Left renal cortex interstitium (tissue), 4 donors: ENCODE measurements at regions not wholly inside any gene's neighbourhood (a gene's known extent, or its start where the extent isn't known, plus 50 kb on each side); places are given as distances from the start of the nearest gene placed in this dataset.
"Not testable (repeated sequence)": the region's sequence is repeated elsewhere in the genome, so short reads cannot be mapped to it uniquely, and the experiment has no call there.

ENCODE experiments used
- DNase-seq, 4 donors: peaks; one replicate each; pipeline ENCODE4 v3.0.0-alpha.2; 2013; ENCODE audit warnings: low read depth in 4 of 4, low spot score in 2 of 4, missing footprints in 1 of 4

GRCh38 chr4:1589098-1589497 is 95.0 kb downstream of the FAM53A start:
- DNase-seq: no peak

- no peak for DNase-seq
These were observed 95.8 kb downstream of the FAM53A start for GRCh38 chr4:1588306-1588705.

- no peak for DNase-seq
These were observed 99.6 kb downstream of the FAM53A start for GRCh38 chr4:1584498-1584897.

GRCh38 chr4:1583859-1584258 is 100.3 kb downstream of the FAM53A start:
- DNase-seq: no peak

DNA sequence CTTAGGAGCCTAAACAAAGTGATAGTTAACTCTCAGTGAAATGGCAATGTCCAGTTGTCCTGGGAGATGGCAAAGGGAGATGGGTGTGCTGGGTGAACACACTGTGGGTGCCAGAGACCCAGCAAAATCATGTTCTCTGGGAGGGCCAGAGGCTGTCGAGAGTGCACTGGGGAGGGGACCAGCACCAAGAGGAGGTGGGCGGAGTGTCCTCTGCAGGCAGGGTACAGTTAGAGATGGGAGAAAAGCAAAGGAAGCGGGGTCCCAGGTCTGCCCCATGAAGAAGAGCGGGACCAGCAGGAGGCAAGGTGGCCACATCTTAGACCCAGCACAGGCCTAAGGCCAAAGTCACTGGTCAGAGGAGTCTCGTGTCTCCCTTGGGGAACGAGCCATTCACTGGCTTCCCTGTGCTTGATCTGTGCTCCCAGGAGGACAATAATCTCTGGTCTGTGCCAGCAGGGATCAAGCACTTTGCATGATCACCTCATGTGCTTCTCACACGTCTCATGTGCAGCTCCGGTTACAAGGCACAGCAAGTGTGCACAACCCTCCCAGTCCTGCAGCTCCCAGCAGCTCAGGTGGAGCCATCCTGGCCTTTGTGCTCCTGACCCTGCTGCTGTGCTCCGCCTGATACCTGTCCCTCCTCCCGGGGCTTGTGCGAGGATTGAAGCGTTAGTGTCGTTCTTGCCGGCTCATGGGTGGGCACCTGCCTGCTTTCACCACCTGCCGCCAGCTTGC is 100.9 kb downstream of the FAM53A start:
- no peak for DNase-seq

DNA sequence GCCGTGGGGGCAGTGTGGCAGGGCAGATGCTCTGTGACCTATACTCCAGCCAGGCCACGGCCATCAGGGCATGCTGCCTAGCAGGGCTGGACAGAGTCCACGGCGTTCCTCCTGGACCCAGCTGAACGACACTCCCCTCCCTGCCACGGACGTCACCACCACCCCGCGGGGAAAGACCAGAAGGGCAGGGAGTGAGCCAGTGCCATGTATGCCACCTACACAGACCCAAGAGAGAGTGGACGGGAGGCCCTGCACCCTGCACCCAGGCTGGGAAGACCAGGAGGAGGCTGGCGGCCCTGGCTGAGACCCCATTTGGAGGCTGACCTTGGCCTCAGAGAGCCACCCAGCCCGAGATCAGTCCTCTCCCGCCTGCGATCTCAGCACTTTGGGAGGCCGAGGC is 101.9 kb downstream of the FAM53A start:
- no peak for DNase-seq

GRCh38 chr4:1581164-1581894 is 102.8 kb downstream of the FAM53A start:
- not testable (repeated sequence) for DNase-seq

- not testable (repeated sequence) for DNase-seq
These were observed 103.5 kb downstream of the FAM53A start for GRCh38 chr4:1580692-1581012.

- no peak for DNase-seq
These were observed 104.0 kb downstream of the FAM53A start for GRCh38 chr4:1579901-1580691.

GRCh38 chr4:1579001-1579900 is 104.9 kb downstream of the FAM53A start:
- DNase-seq: no peak

DNA sequence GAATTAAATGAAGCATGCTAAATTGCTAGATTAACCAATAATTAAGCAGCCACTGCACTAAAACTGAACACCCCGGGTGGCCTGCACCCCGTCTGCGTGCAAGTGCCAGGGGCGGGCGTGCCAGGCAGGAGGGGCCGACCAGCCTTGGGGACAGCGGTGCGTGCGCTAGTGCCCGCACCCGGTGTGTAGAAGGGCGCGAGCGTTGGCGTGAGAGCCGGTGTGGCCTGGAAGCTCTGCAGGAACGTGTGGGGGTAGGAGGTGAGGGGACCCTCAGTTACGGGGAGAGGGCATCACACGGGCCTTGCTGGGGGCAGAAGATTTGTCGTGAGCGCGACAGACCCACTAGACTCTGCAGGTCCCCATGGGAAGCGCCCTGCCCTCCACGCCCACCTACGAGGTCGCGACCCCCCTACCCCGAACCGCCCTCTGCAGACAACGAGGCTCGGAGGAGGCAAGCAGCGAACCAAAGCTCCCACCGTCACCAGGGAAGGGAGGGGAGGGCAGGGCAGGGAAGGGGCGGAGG is 105.8 kb downstream of the FAM53A start:
- DNase-seq: no peak

DNA sequence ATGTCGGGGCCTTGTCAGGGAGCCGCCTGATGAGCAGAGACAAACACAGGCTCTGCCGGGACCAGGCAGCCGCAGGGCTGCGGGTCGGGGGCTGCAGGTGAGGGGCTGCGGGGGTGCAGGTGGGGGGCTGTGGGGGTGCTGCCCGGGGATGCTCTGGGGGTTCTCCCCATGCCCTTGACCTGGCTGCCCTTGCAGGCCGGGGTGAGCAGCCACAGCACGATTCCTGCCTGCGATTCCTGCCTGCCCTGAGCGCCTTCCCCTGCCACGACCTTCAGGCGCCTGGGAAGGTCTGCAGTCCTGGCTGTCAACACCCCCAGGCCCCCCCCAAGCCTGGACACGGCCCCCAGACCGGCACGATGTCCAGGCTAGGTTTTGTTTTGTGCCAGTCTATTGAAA is 106.3 kb downstream of the FAM53A start:
- DNase-seq: no peak

DNA sequence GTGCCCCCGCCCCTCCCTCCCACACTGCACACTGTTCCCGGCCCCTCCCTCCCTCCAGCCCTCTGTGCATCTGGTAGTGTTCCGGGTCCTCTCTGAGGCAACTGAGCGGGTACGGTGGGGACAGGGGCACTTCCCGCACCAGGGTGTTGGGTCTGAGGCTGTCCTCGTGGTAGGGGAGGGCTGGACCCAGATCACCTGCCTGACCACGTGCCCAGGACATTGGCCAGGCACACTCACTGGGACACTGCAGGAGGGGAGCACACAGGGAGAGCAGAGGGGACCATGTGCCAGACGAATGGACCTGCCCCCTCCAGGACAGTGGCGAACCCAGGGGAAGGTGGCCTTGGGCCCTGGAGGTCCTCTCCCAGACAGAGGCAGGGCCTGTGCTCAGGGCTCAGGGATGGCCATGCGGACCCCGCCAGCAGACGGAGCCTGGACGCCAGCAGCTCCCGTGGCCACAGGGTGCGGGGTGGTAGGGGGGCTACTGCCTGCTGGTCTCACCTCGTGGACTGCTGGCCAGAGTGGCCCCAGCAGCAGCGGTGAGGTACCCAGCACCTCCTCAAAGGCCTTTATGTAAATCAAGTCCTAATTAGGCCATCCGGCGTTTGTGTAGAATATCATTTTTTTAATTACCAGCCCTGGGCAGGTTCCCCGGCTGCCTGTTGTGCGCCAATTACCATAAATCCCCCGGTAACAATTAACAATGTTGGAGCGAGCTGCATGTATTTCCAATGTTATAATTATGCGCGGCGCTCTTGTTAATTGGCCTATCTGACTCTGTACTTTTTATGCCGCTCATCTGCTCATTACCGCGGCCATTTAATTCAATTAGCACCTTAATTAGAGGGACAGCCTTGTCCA is 106.9 kb downstream of the FAM53A start:
- DNase-seq: no peak

DNA sequence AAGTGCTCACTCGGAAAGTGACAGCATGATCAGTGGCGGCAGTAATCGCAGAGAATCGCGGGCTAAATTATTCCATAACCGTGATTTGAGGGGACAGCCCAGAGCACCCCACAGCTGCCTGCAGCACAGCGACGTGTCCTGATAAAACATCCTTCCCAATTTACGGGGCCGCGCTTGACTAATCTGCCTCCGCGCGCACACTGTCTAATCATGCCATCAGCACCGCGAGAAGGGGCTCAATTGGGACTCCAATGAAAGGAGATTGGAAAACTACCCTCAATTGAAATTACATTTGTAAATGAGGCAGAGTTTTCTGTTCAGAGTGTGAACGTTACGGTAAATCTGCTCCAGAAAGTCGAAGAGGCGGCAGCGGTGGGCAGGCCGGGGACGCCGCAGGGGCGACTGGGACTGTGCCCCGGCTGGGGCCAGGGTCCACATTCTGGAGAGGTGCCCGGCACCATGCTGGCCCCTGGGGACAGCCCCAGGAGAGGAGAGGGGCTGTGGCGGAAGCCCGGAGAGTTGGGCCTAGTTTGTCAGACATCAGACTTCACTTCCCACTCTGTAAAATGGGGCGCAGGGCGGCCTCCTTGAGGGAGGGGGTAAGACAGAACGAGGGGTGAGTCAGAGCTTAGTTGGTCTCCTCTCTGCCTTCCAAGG is 107.7 kb downstream of the FAM53A start:
- DNase-seq: no peak

DNA sequence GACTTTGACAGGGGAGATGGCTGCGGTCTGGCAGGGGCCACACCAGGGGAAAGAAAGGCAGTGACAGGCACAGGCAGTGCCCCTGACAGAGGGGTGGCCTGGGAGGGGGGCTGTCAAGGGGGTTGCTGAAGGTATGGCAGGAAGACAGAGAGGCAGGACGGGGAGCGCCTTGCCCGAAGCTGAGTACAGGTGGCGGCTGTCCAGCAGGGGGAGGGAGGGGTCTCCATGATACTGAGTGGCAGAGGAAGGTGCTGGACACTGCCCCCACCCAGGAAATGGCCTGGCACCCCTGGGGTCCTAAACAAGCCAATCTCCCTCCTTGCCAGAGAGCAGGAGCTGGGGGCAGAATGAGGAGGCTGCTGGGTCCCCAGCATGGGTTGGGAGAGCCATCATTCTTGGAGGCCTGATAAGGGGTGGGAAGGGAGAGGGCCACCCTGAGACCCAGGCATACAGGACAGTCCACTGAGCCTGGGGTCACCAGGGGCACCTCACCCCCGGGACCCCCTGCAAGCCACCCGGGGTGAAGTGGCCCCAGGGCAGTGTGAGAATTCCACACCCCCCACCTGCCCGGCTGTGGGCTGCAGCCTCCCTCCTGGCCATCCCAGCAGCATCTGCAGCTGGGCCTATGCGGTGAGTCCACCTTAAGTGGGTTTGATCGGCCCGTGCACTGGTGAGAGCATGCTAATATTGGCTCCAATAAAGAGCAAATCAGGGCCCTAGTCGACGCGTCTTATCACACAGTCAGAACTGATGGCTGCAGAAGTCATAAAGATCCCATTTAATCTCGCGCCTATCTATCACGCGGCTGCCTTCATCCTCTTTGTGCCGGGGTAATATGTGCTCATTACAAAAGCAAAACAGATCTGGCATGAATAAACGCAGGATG is 108.5 kb downstream of the FAM53A start:
- DNase-seq: no peak

- DNase-seq: no peak
These were observed 109.3 kb downstream of the FAM53A start for GRCh38 chr4:1574601-1575417.

DNA sequence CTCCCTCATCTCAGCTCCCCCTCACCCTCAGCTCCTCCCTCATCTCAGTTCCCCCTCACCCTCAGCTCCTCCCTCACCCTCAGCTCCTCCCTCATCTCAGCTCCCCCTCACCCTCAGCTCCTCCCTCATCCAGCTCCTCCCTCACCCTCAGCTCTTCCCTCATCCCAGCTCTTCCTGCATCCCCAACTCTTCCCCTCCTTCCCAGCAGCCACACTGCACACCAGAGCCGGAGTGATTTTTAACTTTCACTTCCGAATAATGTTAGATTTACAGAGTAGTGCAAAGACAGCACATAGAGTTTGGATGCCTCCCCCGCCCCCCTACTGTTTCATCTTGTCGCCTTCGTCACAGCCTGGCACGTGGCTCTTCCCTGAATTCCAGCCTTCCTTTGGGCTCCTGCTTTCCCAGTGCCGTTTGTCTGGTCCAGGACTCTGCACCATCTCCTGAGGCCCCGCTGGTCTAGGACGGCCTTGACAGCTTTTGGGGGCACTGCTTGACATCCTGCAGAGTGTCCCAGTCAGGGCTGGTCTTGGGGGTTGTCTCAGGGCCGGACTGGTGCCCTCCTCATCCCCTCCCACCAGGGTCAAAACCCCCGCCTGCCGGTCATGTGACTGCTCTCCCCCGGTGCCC is 110.2 kb downstream of the FAM53A start:
- no peak for DNase-seq
